GM23248 (cell line): ENCODE measurements at regions not wholly inside any gene's neighbourhood (a gene's known extent, or its start where the extent isn't known, plus 50 kb on each side); places are given as distances from the start of the nearest gene placed in this dataset.
"Not testable (repeated sequence)": the region's sequence is repeated elsewhere in the genome, so short reads cannot be mapped to it uniquely, and the experiment has no call there.

ENCODE experiments used
- EZH2 ChIP-seq: fragments of 200-600 bp; sonication (generic); IDR thresholded peaks from 2 replicates; pipeline ENCODE4 v1.6.1; 2018; ENCODE audit warnings: antibody characterized with exemption, mild to moderate bottlenecking; ENCODE audit not compliant: insufficient read depth, poor library complexity, severe bottlenecking
- EZH2phosphoT487 ChIP-seq: fragments of 200-600 bp; sonication (generic); IDR thresholded peaks from 2 replicates; pipeline ENCODE4 v1.6.1; 2018; ENCODE audit warnings: antibody characterized with exemption, moderate library complexity, mild to moderate bottlenecking, low read depth; ENCODE audit not compliant: insufficient read depth

- TF ChIP-seq EZH2, EZH2phosphoT487: not testable (repeated sequence)
Measured at GRCh38 chr5:116867825-116868224, 293.2 kb upstream of the SEMA6A start.
